GM12892 (cell line): ENCODE measurements at regions not wholly inside any gene's neighbourhood (a gene's known extent, or its start where the extent isn't known, plus 50 kb on each side); places are given as distances from the start of the nearest gene placed in this dataset.

Experiments
- POLR2A ChIP-seq: IDR thresholded peaks from 2 replicates; pipeline ENCODE4 v1.6.1; 2011; ENCODE audit warnings: low read depth, low read length, control low read depth
- POLR2AphosphoS5 ChIP-seq: IDR thresholded peaks from 2 replicates; pipeline ENCODE4 v1.6.1; 2011; ENCODE audit warnings: low read depth, low read length, control low read depth
- TAF1 ChIP-seq: IDR thresholded peaks from 2 replicates; pipeline ENCODE4 v1.6.1; 2011; ENCODE audit warnings: low read depth, mild to moderate bottlenecking, control low read depth, low read length, borderline replicate concordance

GRCh38 chr21:27269644-27270043 lies 302.8 kb upstream of the ADAMTS5 start:
- TF ChIP-seq POLR2A, result no peak
- TF ChIP-seq POLR2AphosphoS5, result no peak
- TF ChIP-seq TAF1, result no peak
